NOMO-1 treated with dmso at 0.1 percent for 144 hours (cell line): ENCODE measurements at regions not wholly inside any gene's neighbourhood (a gene's known extent, or its start where the extent isn't known, plus 50 kb on each side); places are given as distances from the start of the nearest gene placed in this dataset.
A peak's percentile ranks its signal among the peaks of the same experiment; 100 is the strongest.

Experiments
- DNase-seq: peaks from one replicate; lab custom pipeline; 2025; ENCODE audit not compliant: unreplicated experiment; lab: John Stamatoyannopoulos, UW

DNA sequence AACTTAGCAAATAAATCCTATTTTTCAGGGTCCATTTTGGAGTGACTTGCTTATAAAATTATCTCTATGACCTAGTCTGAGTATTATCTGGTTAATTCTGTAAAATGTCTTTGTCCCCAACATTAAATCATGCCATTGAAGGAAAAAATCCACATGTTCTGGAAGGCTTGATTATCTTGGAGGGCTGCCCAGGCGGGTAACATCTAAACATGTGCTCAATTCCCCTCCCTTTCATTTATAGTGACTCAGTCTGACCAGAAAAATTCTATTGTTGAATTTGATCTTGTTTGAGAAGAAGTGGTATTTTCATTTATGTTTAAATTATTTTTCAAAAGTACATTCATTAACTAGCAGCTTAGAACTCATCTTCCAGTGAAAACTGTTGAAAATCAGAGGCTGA lies 55.4 kb upstream of the SLC10A7 start:
- no peak for DNase-seq

GRCh38 chr4:146582864-146583263 lies 55.8 kb upstream of the POU4F2 start:
- DNase-seq: peak; percentile 13

DNA sequence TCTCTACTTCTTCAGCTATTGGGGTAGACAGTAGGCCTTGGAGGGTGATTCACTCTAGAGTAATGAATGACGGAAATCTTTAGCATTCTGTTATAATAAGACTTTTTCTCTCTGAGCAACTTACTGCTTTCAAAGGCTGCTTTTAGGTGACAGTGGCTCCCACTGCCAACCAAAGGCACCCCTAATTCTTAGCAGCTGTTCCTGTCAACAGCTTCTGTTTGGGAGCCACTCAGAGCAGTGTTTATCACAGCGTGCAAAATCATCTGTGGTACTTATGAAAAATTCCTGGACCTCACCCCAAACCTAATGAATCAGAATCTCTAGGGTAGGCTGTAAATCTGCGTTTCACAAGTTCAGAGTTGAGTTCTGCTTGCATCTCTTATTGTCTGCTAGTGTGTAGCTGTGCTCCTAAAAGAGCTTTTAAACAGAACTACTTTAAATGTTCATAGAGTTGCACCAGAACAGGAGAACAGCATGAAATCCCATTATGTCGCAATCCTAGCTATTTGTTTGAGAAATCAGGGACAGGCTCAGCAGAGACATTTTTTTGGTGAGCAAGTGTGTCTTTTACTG lies 52.8 kb upstream of the POU4F2 start:
- DNase-seq: peak; percentile 55
